ENCODE measurements at regions not wholly inside any gene's neighbourhood (a gene's known extent, or its start where the extent isn't known, plus 50 kb on each side); places are given as distances from the start of the nearest gene placed in this dataset.

- no peaks in the 10 kb centered on the region for H3K4me1 ChIP-seq (ENCODE audit: low read depth)
- H3K27ac ChIP-seq, result no peak overlapping the region
- TF ChIP-seq, protein P1, sequence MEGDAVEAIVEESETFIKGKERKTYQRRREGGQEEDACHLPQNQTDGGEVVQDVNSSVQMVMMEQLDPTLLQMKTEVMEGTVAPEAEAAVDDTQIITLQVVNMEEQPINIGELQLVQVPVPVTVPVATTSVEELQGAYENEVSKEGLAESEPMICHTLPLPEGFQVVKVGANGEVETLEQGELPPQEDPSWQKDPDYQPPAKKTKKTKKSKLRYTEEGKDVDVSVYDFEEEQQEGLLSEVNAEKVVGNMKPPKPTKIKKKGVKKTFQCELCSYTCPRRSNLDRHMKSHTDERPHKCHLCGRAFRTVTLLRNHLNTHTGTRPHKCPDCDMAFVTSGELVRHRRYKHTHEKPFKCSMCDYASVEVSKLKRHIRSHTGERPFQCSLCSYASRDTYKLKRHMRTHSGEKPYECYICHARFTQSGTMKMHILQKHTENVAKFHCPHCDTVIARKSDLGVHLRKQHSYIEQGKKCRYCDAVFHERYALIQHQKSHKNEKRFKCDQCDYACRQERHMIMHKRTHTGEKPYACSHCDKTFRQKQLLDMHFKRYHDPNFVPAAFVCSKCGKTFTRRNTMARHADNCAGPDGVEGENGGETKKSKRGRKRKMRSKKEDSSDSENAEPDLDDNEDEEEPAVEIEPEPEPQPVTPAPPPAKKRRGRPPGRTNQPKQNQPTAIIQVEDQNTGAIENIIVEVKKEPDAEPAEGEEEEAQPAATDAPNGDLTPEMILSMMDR (IDR thresholded peaks at IDR 0.05; ENCODE audit: low read depth, low read length), result no peak
- no peaks in the 10 kb centered on the region for H3K27me3 ChIP-seq
- no peaks in the 10 kb centered on the region for H3K9me3 ChIP-seq (ENCODE audit: low read depth)
- DNase-seq (ENCODE audit: low read depth in 1 of 2, low spot score in 1 of 2), result no peak
- no peak overlapping the region for H3K4me3 ChIP-seq
- no peaks in the 10 kb centered on the region for H3K36me3 ChIP-seq
Measured at GRCh38 chr5:86074297-86074696, 543.4 kb upstream of the COX7C start.

DNA sequence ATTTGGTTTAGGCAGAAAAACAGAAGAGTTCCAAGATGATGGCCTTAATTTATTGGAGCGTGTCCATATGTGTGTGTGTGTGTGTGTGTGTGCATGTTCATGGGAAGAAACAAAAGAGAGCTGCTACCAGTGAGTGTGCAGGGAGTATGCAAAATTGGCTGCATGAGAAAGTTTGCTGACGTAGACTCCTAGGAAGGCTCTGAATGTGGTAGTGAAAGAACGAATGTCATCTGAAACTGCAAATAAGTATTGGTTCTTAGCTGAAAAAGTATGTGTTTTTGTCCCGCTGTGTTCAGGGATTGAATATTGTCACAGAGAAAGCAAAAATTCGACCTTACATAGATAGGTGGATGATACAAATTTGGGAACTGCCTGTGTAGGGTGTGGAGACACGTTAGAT lies 542.6 kb upstream of the COX7C start:
- no peak for DNase-seq (ENCODE audit: low read depth in 1 of 2, low spot score in 1 of 2)
- Histone ChIP-seq H3K27ac (no peak overlapping the region), H3K36me3 (no peaks in the 10 kb centered on the region), H3K4me1 (ENCODE audit: low read depth) (no peaks in the 10 kb centered on the region), H3K9me3 (ENCODE audit: low read depth) (no peaks in the 10 kb centered on the region), H3K27me3 (no peaks in the 10 kb centered on the region), H3K4me3 (no peak overlapping the region)
- TF ChIP-seq, protein P1 (IDR thresholded peaks at IDR 0.05; ENCODE audit: low read depth, low read length), result no peak

GRCh38 chr5:86095092-86095491 lies 522.6 kb upstream of the COX7C start:
- H3K36me3 ChIP-seq, result no peaks in the 10 kb centered on the region
- no peak overlapping the region for H3K4me3 ChIP-seq
- no peaks in the 10 kb centered on the region for H3K4me1 ChIP-seq (ENCODE audit: low read depth)
- no peaks in the 10 kb centered on the region for H3K9me3 ChIP-seq (ENCODE audit: low read depth)
- no peaks in the 10 kb centered on the region for H3K27me3 ChIP-seq
- DNase-seq (ENCODE audit: low read depth in 1 of 2, low spot score in 1 of 2), result no peak
- TF ChIP-seq, protein P1 (IDR thresholded peaks at IDR 0.05; ENCODE audit: low read depth, low read length), result no peak
- H3K27ac ChIP-seq, result no peak overlapping the region

- no peaks in the 10 kb centered on the region for H3K9me3 ChIP-seq (ENCODE audit: low read depth)
- H3K27ac ChIP-seq, result no peak overlapping the region
- TF ChIP-seq, protein P1 (IDR thresholded peaks at IDR 0.05; ENCODE audit: low read depth, low read length), result no peak
- H3K27me3 ChIP-seq, result no peaks in the 10 kb centered on the region
- DNase-seq (ENCODE audit: low read depth in 1 of 2, low spot score in 1 of 2), result no peak
- H3K4me1 ChIP-seq (ENCODE audit: low read depth), result no peaks in the 10 kb centered on the region
- H3K36me3 ChIP-seq, result no peaks in the 10 kb centered on the region
- no peak overlapping the region for H3K4me3 ChIP-seq
Measured at GRCh38 chr5:86101966-86102365, 515.8 kb upstream of the COX7C start.

DNA sequence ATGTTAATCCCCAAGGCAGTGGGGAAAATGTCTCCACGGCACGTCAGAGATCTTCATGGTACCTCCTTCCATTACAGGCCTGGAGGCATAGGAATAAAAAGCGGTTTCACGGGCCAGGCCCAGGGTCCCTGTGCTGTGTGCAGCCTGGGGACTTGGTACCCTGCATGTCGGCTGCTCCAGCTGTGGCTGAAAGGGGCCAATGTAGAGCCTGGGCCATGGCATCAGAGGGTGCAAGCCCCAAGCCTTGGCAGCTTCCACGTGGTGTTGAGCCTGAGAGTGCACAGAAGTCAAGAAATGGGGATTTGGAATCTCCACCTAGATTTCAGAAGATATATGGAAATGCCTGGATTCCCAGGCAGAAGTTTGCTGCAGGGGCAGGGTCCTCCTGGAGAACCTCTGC lies 508.9 kb upstream of the COX7C start:
- Histone ChIP-seq H3K4me1 (ENCODE audit: low read depth) (no peaks in the 10 kb centered on the region), H3K27me3 (no peaks in the 10 kb centered on the region), H3K9me3 (ENCODE audit: low read depth) (no peaks in the 10 kb centered on the region), H3K36me3 (no peaks in the 10 kb centered on the region), H3K27ac (no peak overlapping the region), H3K4me3 (no peak overlapping the region)
- TF ChIP-seq, protein P1 (IDR thresholded peaks at IDR 0.05; ENCODE audit: low read depth, low read length), result no peak
- DNase-seq (ENCODE audit: low read depth in 1 of 2, low spot score in 1 of 2), result no peak

DNA sequence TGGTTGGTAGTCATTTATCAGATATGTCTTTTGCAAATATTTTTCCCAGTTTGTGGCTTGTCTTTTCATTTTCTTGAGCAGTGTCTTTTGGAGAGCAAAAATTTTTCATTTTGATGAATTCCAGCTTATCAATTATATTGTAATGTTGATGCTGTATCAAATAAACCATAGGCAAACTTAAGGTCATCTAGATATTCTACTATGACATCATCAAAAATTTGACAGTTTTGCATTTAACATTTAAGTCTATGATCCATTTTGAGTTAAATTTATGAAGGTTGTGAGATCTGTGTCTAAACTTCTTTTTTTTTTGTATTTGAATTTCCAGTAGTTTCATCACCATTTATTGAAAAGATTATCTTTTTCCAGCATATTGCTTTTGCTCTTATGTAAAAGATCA lies 505.5 kb upstream of the COX7C start:
- no peak overlapping the region for H3K27ac ChIP-seq
- no peaks in the 10 kb centered on the region for H3K36me3 ChIP-seq
- no peaks in the 10 kb centered on the region for H3K27me3 ChIP-seq
- TF ChIP-seq, protein P1 (IDR thresholded peaks at IDR 0.05; ENCODE audit: low read depth, low read length), result no peak
- H3K4me3 ChIP-seq, result no peak overlapping the region
- no peaks in the 10 kb centered on the region for H3K9me3 ChIP-seq (ENCODE audit: low read depth)
- H3K4me1 ChIP-seq (ENCODE audit: low read depth), result no peaks in the 10 kb centered on the region
- no peak for DNase-seq (ENCODE audit: low read depth in 1 of 2, low spot score in 1 of 2)

Data from cardiac muscle cell (in vitro differentiated cells and primary cell).